ENCODE measurements at regions not wholly inside any gene's neighbourhood (a gene's known extent, or its start where the extent isn't known, plus 50 kb on each side); places are given as distances from the start of the nearest gene placed in this dataset.

- no peaks in the 10 kb centered on the region for H3K9me3 Mint-ChIP-seq
- peak; percentile 6 for DNase-seq (ENCODE audit: low spot score)
- peaks cover 11% of the 10 kb centered on the region for H3K27me3 Mint-ChIP-seq (ENCODE audit: insufficient read depth)
- intact Hi-C loops (cut with micrococcal nuclease) = loop anchor here (2.0 to 5.0 kb wide), 2 partner anchors 1589 to 1952 kb away; no protein-coding TSS in a partner anchor
- no peak overlapping the region for H3K27ac Mint-ChIP-seq
- no peak overlapping the region for H3K4me3 Mint-ChIP-seq
- no peaks in the 10 kb centered on the region for H3K4me1 Mint-ChIP-seq (ENCODE audit: low read depth)
- H3K36me3 Mint-ChIP-seq (ENCODE audit: low read depth) = no peaks in the 10 kb centered on the region
These were observed 118.3 kb upstream of the CWC22 start for GRCh38 chr2:180125245-180125962.

- Mint-ChIP-seq H3K9me3 (no peaks in the 10 kb centered on the region), H3K4me3 (no peak overlapping the region), H3K27ac (no peak overlapping the region), H3K27me3 (ENCODE audit: insufficient read depth) (peaks cover 8% of the 10 kb centered on the region), H3K36me3 (ENCODE audit: low read depth) (no peaks in the 10 kb centered on the region), H3K4me1 (ENCODE audit: low read depth) (no peaks in the 10 kb centered on the region)
- no peak for DNase-seq (ENCODE audit: low spot score)
- intact Hi-C loops (cut with micrococcal nuclease) = loop anchor here (1.0 to 5.0 kb wide), 3 partner anchors 934 to 1953 kb away; no protein-coding TSS in a partner anchor
These were observed 117.4 kb upstream of the CWC22 start for GRCh38 chr2:180124273-180125139.

GRCh38 chr2:180122874-180123273 lies 115.8 kb upstream of the CWC22 start:
- no peak for DNase-seq (ENCODE audit: low spot score)
- no peak overlapping the region for H3K4me3 Mint-ChIP-seq
- H3K4me1 Mint-ChIP-seq (ENCODE audit: low read depth) = no peaks in the 10 kb centered on the region
- intact Hi-C loops (cut with micrococcal nuclease) = no loop called here
- H3K36me3 Mint-ChIP-seq (ENCODE audit: low read depth) = no peaks in the 10 kb centered on the region
- H3K9me3 Mint-ChIP-seq = no peaks in the 10 kb centered on the region
- H3K27ac Mint-ChIP-seq = no peak overlapping the region
- H3K27me3 Mint-ChIP-seq (ENCODE audit: insufficient read depth) = peaks cover 8% of the 10 kb centered on the region

GRCh38 chr2:180115675-180116074 lies 108.6 kb upstream of the CWC22 start:
- H3K4me3 Mint-ChIP-seq = no peak overlapping the region
- H3K9me3 Mint-ChIP-seq = no peaks in the 10 kb centered on the region
- H3K27ac Mint-ChIP-seq = no peak overlapping the region
- H3K36me3 Mint-ChIP-seq (ENCODE audit: low read depth) = no peaks in the 10 kb centered on the region
- no peaks in the 10 kb centered on the region for H3K4me1 Mint-ChIP-seq (ENCODE audit: low read depth)
- intact Hi-C loops (cut with micrococcal nuclease) = no loop called here
- H3K27me3 Mint-ChIP-seq (ENCODE audit: insufficient read depth) = no peaks in the 10 kb centered on the region
- DNase-seq (ENCODE audit: low spot score) = no peak

- H3K4me1 Mint-ChIP-seq (ENCODE audit: low read depth) = no peaks in the 10 kb centered on the region
- no peak overlapping the region for H3K4me3 Mint-ChIP-seq
- no peak for DNase-seq (ENCODE audit: low spot score)
- intact Hi-C loops (cut with micrococcal nuclease) = no loop called here
- H3K9me3 Mint-ChIP-seq = no peaks in the 10 kb centered on the region
- no peaks in the 10 kb centered on the region for H3K27me3 Mint-ChIP-seq (ENCODE audit: insufficient read depth)
- no peaks in the 10 kb centered on the region for H3K36me3 Mint-ChIP-seq (ENCODE audit: low read depth)
- H3K27ac Mint-ChIP-seq = no peak overlapping the region
These were observed 108.2 kb upstream of the CWC22 start for GRCh38 chr2:180115269-180115668.

- Mint-ChIP-seq H3K27me3 (ENCODE audit: insufficient read depth) (no peaks in the 10 kb centered on the region), H3K9me3 (no peaks in the 10 kb centered on the region), H3K27ac (no peak overlapping the region), H3K4me1 (ENCODE audit: low read depth) (no peaks in the 10 kb centered on the region), H3K36me3 (ENCODE audit: low read depth) (no peaks in the 10 kb centered on the region), H3K4me3 (no peak overlapping the region)
- DNase-seq (ENCODE audit: low spot score) = no peak
- intact Hi-C loops (cut with micrococcal nuclease) = no loop called here
These were observed 104.8 kb upstream of the CWC22 start for GRCh38 chr2:180111901-180112300.

GRCh38 chr2:180110469-180110868 lies 103.4 kb upstream of the CWC22 start:
- no peaks in the 10 kb centered on the region for H3K36me3 Mint-ChIP-seq (ENCODE audit: low read depth)
- DNase-seq (ENCODE audit: low spot score) = no peak
- no peaks in the 10 kb centered on the region for H3K9me3 Mint-ChIP-seq
- H3K27ac Mint-ChIP-seq = no peak overlapping the region
- H3K27me3 Mint-ChIP-seq (ENCODE audit: insufficient read depth) = no peaks in the 10 kb centered on the region
- intact Hi-C loops (cut with micrococcal nuclease) = no loop called here
- H3K4me3 Mint-ChIP-seq = no peak overlapping the region
- no peaks in the 10 kb centered on the region for H3K4me1 Mint-ChIP-seq (ENCODE audit: low read depth)

GRCh38 chr2:180101846-180102245 lies 94.7 kb upstream of the CWC22 start:
- Mint-ChIP-seq H3K4me1 (ENCODE audit: low read depth) (no peaks in the 10 kb centered on the region), H3K27me3 (ENCODE audit: insufficient read depth) (peaks cover 3% of the 10 kb centered on the region), H3K27ac (no peak overlapping the region), H3K4me3 (no peak overlapping the region), H3K36me3 (ENCODE audit: low read depth) (no peaks in the 10 kb centered on the region), H3K9me3 (no peaks in the 10 kb centered on the region)
- DNase-seq (ENCODE audit: low spot score) = no peak
- intact Hi-C loops (cut with micrococcal nuclease) = no loop called here

GRCh38 chr2:180099308-180099707 lies 92.2 kb upstream of the CWC22 start:
- Mint-ChIP-seq H3K36me3 (ENCODE audit: low read depth) (no peaks in the 10 kb centered on the region), H3K4me3 (no peak overlapping the region), H3K27me3 (ENCODE audit: insufficient read depth) (peaks cover 3% of the 10 kb centered on the region), H3K27ac (no peak overlapping the region), H3K4me1 (ENCODE audit: low read depth) (no peaks in the 10 kb centered on the region), H3K9me3 (no peaks in the 10 kb centered on the region)
- DNase-seq (ENCODE audit: low spot score) = no peak
- intact Hi-C loops (cut with micrococcal nuclease) = no loop called here

GRCh38 chr2:180085144-180085543 lies 78.0 kb upstream of the CWC22 start:
- Mint-ChIP-seq H3K4me1 (ENCODE audit: low read depth) (no peaks in the 10 kb centered on the region), H3K9me3 (no peaks in the 10 kb centered on the region), H3K27me3 (ENCODE audit: insufficient read depth) (peaks cover 2% of the 10 kb centered on the region), H3K27ac (no peak overlapping the region), H3K36me3 (ENCODE audit: low read depth) (no peaks in the 10 kb centered on the region), H3K4me3 (no peak overlapping the region)
- intact Hi-C loops (cut with micrococcal nuclease) = no loop called here
- DNase-seq (ENCODE audit: low spot score) = no peak

GRCh38 chr2:180077295-180077906 lies 70.3 kb upstream of the CWC22 start:
- Mint-ChIP-seq H3K27ac (no peak overlapping the region), H3K4me3 (no peak overlapping the region), H3K4me1 (ENCODE audit: low read depth) (no peaks in the 10 kb centered on the region), H3K27me3 (ENCODE audit: insufficient read depth) (peaks cover 2% of the 10 kb centered on the region), H3K36me3 (ENCODE audit: low read depth) (no peaks in the 10 kb centered on the region), H3K9me3 (no peaks in the 10 kb centered on the region)
- intact Hi-C loops (cut with micrococcal nuclease) = loop anchor here (5.0 kb wide), 1 partner anchor 665 kb away; no protein-coding TSS in a partner anchor
- no peak for DNase-seq (ENCODE audit: low spot score)

- intact Hi-C loops (cut with micrococcal nuclease) = loop anchor here (5.0 kb wide), 1 partner anchor 664 kb away; no protein-coding TSS in a partner anchor
These were observed 68.8 kb upstream of the CWC22 start for GRCh38 chr2:180075870-180076269.

GRCh38 chr2:180071797-180072196 lies 64.7 kb upstream of the CWC22 start:
- intact Hi-C loops (cut with micrococcal nuclease) = no loop called here
- no peak for DNase-seq (ENCODE audit: low spot score)
- no peaks in the 10 kb centered on the region for H3K4me1 Mint-ChIP-seq (ENCODE audit: low read depth)
- no peak overlapping the region for H3K27ac Mint-ChIP-seq
- no peak overlapping the region for H3K4me3 Mint-ChIP-seq
- H3K27me3 Mint-ChIP-seq (ENCODE audit: insufficient read depth) = no peaks in the 10 kb centered on the region
- no peaks in the 10 kb centered on the region for H3K36me3 Mint-ChIP-seq (ENCODE audit: low read depth)
- H3K9me3 Mint-ChIP-seq = peaks cover 8% of the 10 kb centered on the region

More at GRCh38 chr2:180075870-180076269, 68.8 kb upstream of the CWC22 start:
- H3K27me3 Mint-ChIP-seq (ENCODE audit: insufficient read depth) = peaks cover 2% of the 10 kb centered on the region
- no peaks in the 10 kb centered on the region for H3K9me3 Mint-ChIP-seq
- no peaks in the 10 kb centered on the region for H3K4me1 Mint-ChIP-seq (ENCODE audit: low read depth)
- no peak overlapping the region for H3K27ac Mint-ChIP-seq
- H3K36me3 Mint-ChIP-seq (ENCODE audit: low read depth) = no peaks in the 10 kb centered on the region
- no peak for DNase-seq (ENCODE audit: low spot score)
- H3K4me3 Mint-ChIP-seq = no peak overlapping the region

All from activated T-helper 1 cell treated with anti-CD3 and anti-CD28 coated beads, Interleukin-12 subunit alpha, Interleukin-12 subunit beta, Interleukin-2, Interleukin-4 antibody, amounts not matched to agents 30 ng/mL and 10 ng/mL and 1 ng/mL, durations not matched to agents 14 hours and 24 hours and 36 hours (primary cell).